ENCODE measurements at regions not wholly inside any gene's neighbourhood (a gene's known extent, or its start where the extent isn't known, plus 50 kb on each side); places are given as distances from the start of the nearest gene placed in this dataset.

DNA sequence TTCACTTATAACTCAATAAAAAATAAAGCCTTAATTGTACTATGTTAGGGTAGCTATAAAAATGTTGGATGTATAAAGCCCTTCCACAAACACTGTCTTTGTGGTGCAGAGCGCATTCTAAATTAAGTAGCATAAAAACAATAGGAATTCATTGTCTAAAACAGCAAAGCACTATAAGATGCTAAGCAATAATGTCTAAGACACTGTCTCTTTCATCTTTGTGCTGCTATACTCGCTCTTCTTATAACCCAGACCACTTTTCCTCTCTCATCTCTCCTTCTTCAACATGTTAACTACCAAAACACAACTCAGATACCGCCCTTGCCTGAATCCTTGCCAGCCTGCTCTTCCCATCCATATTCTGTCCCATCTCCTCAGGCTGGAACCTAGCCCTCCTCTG lies 170.0 kb downstream of the CENPC start:
- H3K9me3 ChIP-seq, result no peaks in the 10 kb centered on the region
- intact Hi-C loops (cut with DNase I), result no loop called here
- H3K36me3 ChIP-seq, result no peaks in the 10 kb centered on the region
- no peak for DNase-seq
- H3K4me3 ChIP-seq, result no peak overlapping the region
- H3K9ac ChIP-seq (ENCODE audit: low read depth in 2 of 2, low read length in 2 of 2), result no peak overlapping the region
- no peak overlapping the region for H3K27ac ChIP-seq
- TF ChIP-seq, protein P1, sequence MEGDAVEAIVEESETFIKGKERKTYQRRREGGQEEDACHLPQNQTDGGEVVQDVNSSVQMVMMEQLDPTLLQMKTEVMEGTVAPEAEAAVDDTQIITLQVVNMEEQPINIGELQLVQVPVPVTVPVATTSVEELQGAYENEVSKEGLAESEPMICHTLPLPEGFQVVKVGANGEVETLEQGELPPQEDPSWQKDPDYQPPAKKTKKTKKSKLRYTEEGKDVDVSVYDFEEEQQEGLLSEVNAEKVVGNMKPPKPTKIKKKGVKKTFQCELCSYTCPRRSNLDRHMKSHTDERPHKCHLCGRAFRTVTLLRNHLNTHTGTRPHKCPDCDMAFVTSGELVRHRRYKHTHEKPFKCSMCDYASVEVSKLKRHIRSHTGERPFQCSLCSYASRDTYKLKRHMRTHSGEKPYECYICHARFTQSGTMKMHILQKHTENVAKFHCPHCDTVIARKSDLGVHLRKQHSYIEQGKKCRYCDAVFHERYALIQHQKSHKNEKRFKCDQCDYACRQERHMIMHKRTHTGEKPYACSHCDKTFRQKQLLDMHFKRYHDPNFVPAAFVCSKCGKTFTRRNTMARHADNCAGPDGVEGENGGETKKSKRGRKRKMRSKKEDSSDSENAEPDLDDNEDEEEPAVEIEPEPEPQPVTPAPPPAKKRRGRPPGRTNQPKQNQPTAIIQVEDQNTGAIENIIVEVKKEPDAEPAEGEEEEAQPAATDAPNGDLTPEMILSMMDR (IDR thresholded peaks at IDR 0.05), result no peak
- H3K4me1 ChIP-seq, result no peaks in the 10 kb centered on the region
- no peaks in the 10 kb centered on the region for H3K27me3 ChIP-seq

DNA sequence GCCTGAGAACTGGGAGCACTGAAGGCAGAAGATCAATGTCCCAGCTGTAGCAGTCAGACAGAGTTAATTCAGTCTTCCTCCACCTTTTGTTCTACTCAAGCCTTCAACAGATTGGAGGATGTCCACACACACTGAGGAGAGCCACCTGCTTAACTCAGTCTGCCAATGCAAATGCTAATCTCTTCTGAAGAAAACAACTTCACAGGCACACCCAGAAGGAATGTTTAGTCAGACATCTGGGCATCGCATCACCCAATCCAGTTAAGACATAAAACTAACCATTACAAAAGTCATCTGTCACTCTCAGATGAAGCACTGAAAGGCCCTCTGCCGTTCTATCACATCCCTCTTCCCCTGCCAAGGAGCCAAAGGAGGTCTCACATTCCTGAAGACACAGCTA lies 173.7 kb downstream of the CENPC start:
- TF ChIP-seq, protein P1 (IDR thresholded peaks at IDR 0.05), result no peak
- DNase-seq, result no peak
- intact Hi-C loops (cut with DNase I), result no loop called here
- H3K36me3 ChIP-seq, result no peaks in the 10 kb centered on the region
- H3K9me3 ChIP-seq, result no peaks in the 10 kb centered on the region
- H3K27me3 ChIP-seq, result no peaks in the 10 kb centered on the region
- H3K4me1 ChIP-seq, result no peaks in the 10 kb centered on the region
- no peak overlapping the region for H3K9ac ChIP-seq (ENCODE audit: low read depth in 2 of 2, low read length in 2 of 2)
- no peak overlapping the region for H3K4me3 ChIP-seq
- H3K27ac ChIP-seq, result no peak overlapping the region

DNA sequence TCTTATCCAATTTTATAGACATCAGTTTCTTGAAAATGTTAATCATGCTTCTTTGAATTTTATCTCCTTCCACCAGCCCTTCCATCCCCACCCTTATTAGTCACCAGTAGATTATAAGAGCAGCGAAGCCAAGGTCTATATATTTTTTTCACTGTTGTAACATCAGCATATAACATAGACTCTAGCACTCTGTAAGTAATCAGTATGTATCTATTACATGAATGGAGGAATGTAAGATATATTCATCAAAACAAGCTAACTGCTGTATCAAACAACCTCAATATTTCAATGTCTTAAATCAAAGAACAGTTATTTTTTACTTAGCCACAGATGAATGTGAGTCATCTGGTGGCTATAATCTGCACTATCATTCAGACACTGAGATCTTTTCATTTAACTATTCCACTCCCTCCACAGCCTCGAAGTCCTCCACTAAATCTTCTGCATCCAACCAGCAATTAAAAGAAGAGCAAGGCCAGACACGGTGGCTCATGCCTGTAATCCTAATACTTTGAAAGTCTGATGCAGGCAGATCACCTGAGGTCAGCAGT lies 178.9 kb downstream of the CENPC start:
- no peaks in the 10 kb centered on the region for H3K36me3 ChIP-seq
- no peaks in the 10 kb centered on the region for H3K27me3 ChIP-seq
- H3K4me1 ChIP-seq, result no peaks in the 10 kb centered on the region
- no peaks in the 10 kb centered on the region for H3K9me3 ChIP-seq
- TF ChIP-seq, protein P1 (IDR thresholded peaks at IDR 0.05), result no peak
- no peak for DNase-seq
- intact Hi-C loops (cut with DNase I), result no loop called here
- no peak overlapping the region for H3K9ac ChIP-seq (ENCODE audit: low read depth in 2 of 2, low read length in 2 of 2)
- H3K4me3 ChIP-seq, result no peak overlapping the region
- no peak overlapping the region for H3K27ac ChIP-seq

DNA sequence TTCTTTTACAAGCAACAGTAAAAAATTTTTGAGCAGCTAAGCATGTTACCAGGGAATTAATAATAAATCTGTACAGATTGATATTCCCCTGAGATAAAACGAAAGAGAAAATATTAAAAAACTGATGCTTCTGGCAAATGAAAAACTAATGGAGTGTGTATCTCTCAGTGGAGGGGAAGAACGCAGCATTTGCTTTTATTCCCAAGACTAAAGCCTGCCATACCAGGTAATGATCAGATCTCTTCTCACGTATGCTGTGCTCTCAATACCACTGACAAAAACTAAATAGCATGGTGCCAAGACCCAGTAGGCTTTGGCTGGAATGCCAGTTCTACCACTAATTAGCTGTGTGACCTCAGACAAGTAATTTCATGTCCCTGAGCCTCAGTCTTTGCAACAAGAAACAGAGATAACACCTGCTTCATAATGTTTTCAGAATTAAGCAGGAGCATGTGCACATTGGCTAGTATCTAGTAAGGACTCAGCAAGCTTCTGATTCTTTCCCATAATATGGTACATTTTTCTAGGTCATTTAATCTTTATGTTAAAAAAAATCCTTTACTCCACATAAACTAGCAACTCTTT lies 179.6 kb downstream of the CENPC start:
- Histone ChIP-seq H3K9me3 (no peaks in the 10 kb centered on the region), H3K4me3 (no peak overlapping the region), H3K27me3 (no peaks in the 10 kb centered on the region), H3K27ac (no peak overlapping the region), H3K4me1 (no peaks in the 10 kb centered on the region), H3K36me3 (no peaks in the 10 kb centered on the region), H3K9ac (ENCODE audit: low read depth in 2 of 2, low read length in 2 of 2) (no peak overlapping the region)
- intact Hi-C loops (cut with DNase I), result no loop called here
- DNase-seq, result no peak
- TF ChIP-seq, protein P1 (IDR thresholded peaks at IDR 0.05), result no peak

DNA sequence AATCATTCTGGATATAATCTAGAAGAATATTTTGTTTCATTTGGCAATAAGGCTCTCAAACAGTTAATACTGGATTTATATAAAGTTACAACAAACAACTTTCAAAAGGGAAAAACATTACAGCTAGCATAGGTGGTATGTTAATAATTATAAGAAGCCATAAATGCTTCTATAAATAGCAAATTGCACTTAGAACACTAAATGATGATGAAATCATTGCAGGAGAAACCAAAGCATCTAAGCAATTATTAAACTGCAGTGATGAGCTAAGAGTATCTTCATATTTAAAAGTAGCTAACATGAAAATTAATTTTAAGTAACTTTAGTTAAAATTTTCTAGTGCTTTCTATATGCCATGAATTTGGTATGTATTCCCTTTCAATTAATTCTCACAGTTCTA lies 189.5 kb downstream of the CENPC start:
- no peaks in the 10 kb centered on the region for H3K36me3 ChIP-seq
- no peaks in the 10 kb centered on the region for H3K27me3 ChIP-seq
- no peaks in the 10 kb centered on the region for H3K4me1 ChIP-seq
- no peak overlapping the region for H3K4me3 ChIP-seq
- no peak overlapping the region for H3K9ac ChIP-seq (ENCODE audit: low read depth in 2 of 2, low read length in 2 of 2)
- no peaks in the 10 kb centered on the region for H3K9me3 ChIP-seq
- no peak for DNase-seq
- intact Hi-C loops (cut with DNase I), result no loop called here
- TF ChIP-seq, protein P1 (IDR thresholded peaks at IDR 0.05), result no peak
- H3K27ac ChIP-seq, result no peak overlapping the region

All from colonic mucosa (tissue), 4 donors.